SU-DHL-6 (cell line): ENCODE measurements at regions not wholly inside any gene's neighbourhood (a gene's known extent, or its start where the extent isn't known, plus 50 kb on each side); places are given as distances from the start of the nearest gene placed in this dataset.

Experiments
- H2AFZ ChIP-seq: fragments of 200-600 bp; sonication (generic); 2 replicates; pipeline ENCODE4 v1.6.1; 2014; ENCODE audit warnings: low read depth, mild to moderate bottlenecking, moderate library complexity, mixed read lengths, antibody characterized with exemption, low read length; ENCODE audit not compliant: severe bottlenecking
- H3F3A ChIP-seq: fragments of 200-600 bp; shearing (Covaris generic); 2 replicates; pipeline ENCODE4 v1.6.0; 2016; ENCODE audit warnings: antibody characterized with exemption, mild to moderate bottlenecking; ENCODE audit not compliant: insufficient read depth
- H3K27ac ChIP-seq: fragments of 200-600 bp; sonication (generic); 2 replicates; pipeline ENCODE4 v1.5.1; 2016; ENCODE audit warnings: low read depth, mild to moderate bottlenecking, low read length, moderate library complexity, mixed read lengths
- H3K27me3 ChIP-seq: fragments of 200-600 bp; sonication (generic), shearing (Covaris generic); 2 replicates; pipeline ENCODE4 v1.6.0; 2014; ENCODE audit warnings: mild to moderate bottlenecking, low read length
- H3K36me3 ChIP-seq: fragments of 200-600 bp; sonication (generic); 2 replicates; pipeline ENCODE4 v1.6.1; 2014; ENCODE audit warnings: mild to moderate bottlenecking, low read length, mixed read lengths
- H3K4me2 ChIP-seq: fragments of 300-600, 200-600 bp; shearing (Covaris generic), sonication (generic); 2 replicates; pipeline ENCODE4 v1.6.0; 2014; ENCODE audit warnings: low read length, low read depth, mild to moderate bottlenecking; ENCODE audit not compliant: poor library complexity, severe bottlenecking
- H3K4me3 ChIP-seq: fragments of 200-600 bp; sonication (generic); 2 replicates; pipeline ENCODE4 v1.5.1; 2014; ENCODE audit warnings: antibody characterized with exemption, low read length, mild to moderate bottlenecking, mixed read lengths; ENCODE audit not compliant: insufficient read depth, poor library complexity, severe bottlenecking
- H3K79me2 ChIP-seq: fragments of 200-600 bp; sonication (generic); 2 replicates; pipeline ENCODE4 v1.6.1; 2014; ENCODE audit warnings: mild to moderate bottlenecking, low read length, moderate library complexity; ENCODE audit not compliant: insufficient read depth
- H3K9ac ChIP-seq: fragments of 200-600 bp; sonication (generic); 2 replicates; pipeline ENCODE4 v1.7.0; 2014; ENCODE audit warnings: mild to moderate bottlenecking, low read length
- H3K9me2 ChIP-seq: fragments of 200-600 bp; sonication (generic); replicated peaks from 2 replicates; pipeline ENCODE4 v1.6.1; 2014; ENCODE audit warnings: low read length; ENCODE audit not compliant: insufficient read depth
- H3K9me3 ChIP-seq: fragments of 200-600 bp; sonication (generic); 2 replicates; pipeline ENCODE4 v1.6.1; 2014; ENCODE audit warnings: low read length, mixed read lengths; ENCODE audit not compliant: insufficient read depth
- H4K20me1 ChIP-seq: fragments of 200-600 bp; sonication (generic); 2 replicates; pipeline ENCODE4 v1.6.1; 2014; ENCODE audit warnings: low read depth, mild to moderate bottlenecking, antibody characterized with exemption, low read length, moderate library complexity, mixed read lengths
- EZH2phosphoT487 ChIP-seq: fragments of 200-600 bp; sonication (generic), shearing (Covaris generic); conservative IDR thresholded peaks from 2 replicates; pipeline ENCODE4 v1.6.1; 2018; ENCODE audit warnings: mild to moderate bottlenecking, antibody characterized with exemption, low read length, moderate library complexity, mixed read lengths
- TF ChIP-seq, protein P1 (sequence below): fragments of 200-600 bp; sonication (generic); IDR thresholded peaks from one replicate; pipeline ENCODE4 v1.5.1; 2017; ENCODE audit warnings: antibody characterized with exemption, mild to moderate bottlenecking, low read length, moderate library complexity; ENCODE audit not compliant: insufficient read depth, poor library complexity, severe bottlenecking

DNA sequence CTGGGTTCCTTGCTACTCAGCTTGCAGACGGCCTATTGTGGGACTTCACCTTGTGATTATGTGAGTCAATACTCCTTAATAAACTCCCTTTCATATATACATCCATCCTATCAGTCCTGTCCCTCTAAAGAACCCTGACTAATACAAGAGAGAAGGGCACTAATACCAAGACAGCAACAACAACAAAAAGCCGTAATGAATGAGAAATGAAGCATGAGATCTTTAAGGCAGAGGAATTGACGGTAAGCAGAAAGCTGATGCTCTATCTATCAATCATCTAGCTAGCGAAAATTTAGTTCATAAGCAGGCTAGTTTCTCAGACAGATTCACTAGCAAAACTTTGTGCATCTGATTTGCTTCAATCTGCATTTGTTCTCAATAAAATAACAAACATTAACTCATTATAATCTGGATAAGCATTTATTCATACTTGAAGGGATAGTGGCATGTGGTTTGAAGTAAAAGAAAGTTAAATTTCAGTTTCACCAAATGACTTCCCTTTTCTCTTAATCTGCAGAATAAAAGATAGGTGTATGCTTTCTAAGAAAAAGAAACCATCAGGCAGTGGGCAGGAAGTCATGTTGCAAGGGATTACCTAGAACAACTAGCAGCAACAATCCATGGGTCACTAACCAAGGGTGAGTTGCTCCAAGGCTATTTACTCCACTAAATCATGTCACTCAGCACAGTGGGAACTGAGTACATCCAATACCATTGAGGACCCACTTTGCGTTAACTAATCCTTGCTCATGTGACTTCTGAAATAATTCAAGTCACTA is 376.5 kb downstream of the TMEM182 start:
- Histone ChIP-seq H3K4me3 (no peak overlapping the region), H3F3A (no peaks in the 10 kb centered on the region), H3K79me2 (no peaks in the 10 kb centered on the region), H2AFZ (no peak overlapping the region), H3K9ac (no peak overlapping the region), H3K9me3 (no peaks in the 10 kb centered on the region), H3K27me3 (no peaks in the 10 kb centered on the region), H3K36me3 (no peaks in the 10 kb centered on the region), H3K9me2 (no peaks in the 10 kb centered on the region), H3K27ac (no peak overlapping the region), H4K20me1 (no peaks in the 10 kb centered on the region), H3K4me2 (no peak overlapping the region)
- TF ChIP-seq, protein P1, sequence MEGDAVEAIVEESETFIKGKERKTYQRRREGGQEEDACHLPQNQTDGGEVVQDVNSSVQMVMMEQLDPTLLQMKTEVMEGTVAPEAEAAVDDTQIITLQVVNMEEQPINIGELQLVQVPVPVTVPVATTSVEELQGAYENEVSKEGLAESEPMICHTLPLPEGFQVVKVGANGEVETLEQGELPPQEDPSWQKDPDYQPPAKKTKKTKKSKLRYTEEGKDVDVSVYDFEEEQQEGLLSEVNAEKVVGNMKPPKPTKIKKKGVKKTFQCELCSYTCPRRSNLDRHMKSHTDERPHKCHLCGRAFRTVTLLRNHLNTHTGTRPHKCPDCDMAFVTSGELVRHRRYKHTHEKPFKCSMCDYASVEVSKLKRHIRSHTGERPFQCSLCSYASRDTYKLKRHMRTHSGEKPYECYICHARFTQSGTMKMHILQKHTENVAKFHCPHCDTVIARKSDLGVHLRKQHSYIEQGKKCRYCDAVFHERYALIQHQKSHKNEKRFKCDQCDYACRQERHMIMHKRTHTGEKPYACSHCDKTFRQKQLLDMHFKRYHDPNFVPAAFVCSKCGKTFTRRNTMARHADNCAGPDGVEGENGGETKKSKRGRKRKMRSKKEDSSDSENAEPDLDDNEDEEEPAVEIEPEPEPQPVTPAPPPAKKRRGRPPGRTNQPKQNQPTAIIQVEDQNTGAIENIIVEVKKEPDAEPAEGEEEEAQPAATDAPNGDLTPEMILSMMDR: no peak
- no peak for TF ChIP-seq EZH2phosphoT487

DNA sequence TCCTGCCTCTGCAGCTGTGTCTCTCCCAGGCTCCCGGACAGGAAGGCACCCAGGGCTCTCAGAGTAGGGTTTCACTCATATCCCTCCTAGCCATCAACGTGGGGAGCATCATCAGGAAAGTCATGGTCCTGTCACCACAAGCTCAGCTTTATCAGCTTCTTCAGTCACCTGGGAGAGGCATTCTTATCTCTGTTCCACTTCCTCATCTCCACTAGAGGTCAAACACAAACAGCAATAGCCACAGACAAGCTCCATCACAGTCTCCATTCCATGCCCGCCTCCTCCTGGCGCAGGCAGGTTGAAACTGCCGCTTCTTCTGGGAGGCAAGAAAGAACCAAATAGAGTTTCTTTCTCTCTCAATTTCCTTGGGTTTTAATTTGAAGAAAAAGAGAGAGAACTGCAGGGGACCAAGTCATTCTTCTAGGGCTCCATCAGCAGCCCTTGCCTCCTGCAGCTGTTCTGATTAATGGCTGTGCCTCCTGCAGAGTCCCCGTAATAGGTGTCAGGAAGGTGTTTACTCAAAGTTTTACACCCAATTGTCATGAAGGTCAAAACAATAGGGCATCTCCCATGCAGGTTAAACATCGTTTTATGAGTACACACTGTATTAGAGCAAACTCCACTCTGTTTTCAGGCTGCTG is 377.9 kb downstream of the TMEM182 start:
- H3K27ac ChIP-seq: no peak overlapping the region
- H3F3A ChIP-seq: no peaks in the 10 kb centered on the region
- no peak overlapping the region for H3K4me3 ChIP-seq
- no peaks in the 10 kb centered on the region for H3K27me3 ChIP-seq
- H3K4me2 ChIP-seq: no peak overlapping the region
- no peak overlapping the region for H2AFZ ChIP-seq
- no peak overlapping the region for H3K9ac ChIP-seq
- no peaks in the 10 kb centered on the region for H3K9me2 ChIP-seq
- TF ChIP-seq, protein P1: no peak
- TF ChIP-seq EZH2phosphoT487: no peak
- H3K36me3 ChIP-seq: no peaks in the 10 kb centered on the region
- no peaks in the 10 kb centered on the region for H3K9me3 ChIP-seq
- H3K79me2 ChIP-seq: no peaks in the 10 kb centered on the region
- H4K20me1 ChIP-seq: no peaks in the 10 kb centered on the region

DNA sequence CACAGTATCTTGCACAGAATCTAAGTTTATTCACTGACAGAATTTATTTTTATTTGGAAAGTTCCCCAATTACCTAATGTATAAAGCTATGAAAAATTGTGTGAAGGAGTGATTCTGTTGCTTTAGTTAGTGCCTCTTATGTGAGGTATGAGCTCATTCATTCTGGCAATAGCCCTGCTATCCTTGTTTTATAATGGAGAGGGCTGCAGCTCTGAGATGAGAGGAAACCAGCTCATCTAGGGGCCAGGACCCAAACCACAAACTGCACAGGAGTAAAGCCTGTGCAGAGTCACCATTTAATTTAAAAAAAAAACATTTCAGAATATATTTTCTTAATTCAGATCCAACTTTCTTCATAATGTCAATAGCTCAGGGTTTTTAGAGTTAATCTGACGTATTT is 383.0 kb downstream of the TMEM182 start:
- no peaks in the 10 kb centered on the region for H3K36me3 ChIP-seq

More for the DNA sequence above, 383.0 kb downstream of the TMEM182 start:
- no peak overlapping the region for H3K4me2 ChIP-seq
- H3K4me3 ChIP-seq: no peak overlapping the region
- no peaks in the 10 kb centered on the region for H4K20me1 ChIP-seq
- H3K9me3 ChIP-seq: no peaks in the 10 kb centered on the region
- no peak overlapping the region for H2AFZ ChIP-seq
- H3K79me2 ChIP-seq: no peaks in the 10 kb centered on the region
- no peak overlapping the region for H3K27ac ChIP-seq
- no peaks in the 10 kb centered on the region for H3F3A ChIP-seq
- no peaks in the 10 kb centered on the region for H3K27me3 ChIP-seq
- no peak overlapping the region for H3K9ac ChIP-seq
- H3K9me2 ChIP-seq: no peaks in the 10 kb centered on the region
- TF ChIP-seq, protein P1: no peak
- TF ChIP-seq EZH2phosphoT487: no peak
